Ovary (tissue), 7 donors: ENCODE measurements at regions not wholly inside any gene's neighbourhood (a gene's known extent, or its start where the extent isn't known, plus 50 kb on each side); places are given as distances from the start of the nearest gene placed in this dataset.

Source experiments
- DNase-seq, 5 donors: peaks; one replicate each; pipeline ENCODE4 v3.0.0-alpha.2; 2019 to 2020
- H3K27ac ChIP-seq, 2 donors: fragments of 200-600 bp; one replicate each; pipeline versions ENCODE4 v1.5.1 to v1.8.0; 2019 to 2022
- H3K27me3 ChIP-seq: fragments of 200-600 bp; one replicate; pipeline ENCODE4 v1.8.0; 2022
- H3K36me3 ChIP-seq: fragments of 200-600 bp; sonication (generic); one replicate; pipeline ENCODE4 v1.5.1; 2019
- H3K4me1 ChIP-seq: one replicate; pipeline ENCODE4 v1.8.1; 2013; ENCODE audit warnings: mild to moderate bottlenecking, moderate library complexity; ENCODE audit not compliant: insufficient read depth
- H3K4me3 ChIP-seq: fragments of 200-600 bp; sonication (generic); one replicate; pipeline ENCODE4 v1.5.1; 2017
- H3K9me3 ChIP-seq, 2 donors: fragments of 200-600 bp in 1 of 2; sonication (generic) in 1 of 2; one replicate each; pipeline versions ENCODE4 v1.5.1 to v1.8.1; 2013 to 2019; ENCODE audit warnings: mild to moderate bottlenecking in 1 of 2, moderate library complexity in 1 of 2
- CTCF ChIP-seq, 3 donors: fragments of 450-650 bp in 2 of 3; fragments of 200-600 bp in 1 of 3; IDR thresholded peaks; one replicate each; pipeline versions ENCODE4 v1.5.1 to v1.8.0; 2016 to 2022; ENCODE audit warnings: antibody characterized with exemption in 3 of 3, mild to moderate bottlenecking in 1 of 3
- EP300 ChIP-seq: sonication (generic); formaldehyde crosslinking; IDR thresholded peaks from one replicate; pipeline ENCODE4 v1.6.1; 2017; ENCODE audit warnings: antibody characterized with exemption
- POLR2A ChIP-seq: fragments of 450-650 bp; IDR thresholded peaks from one replicate; pipeline ENCODE4 v1.6.1; 2017; ENCODE audit warnings: antibody characterized with exemption, mild to moderate bottlenecking, moderate library complexity
- WGBS, 3 donors: extraction: QIAGEN DNeasy Blood & Tissue Kit in 1 of 3; methylation state at CpG; one replicate each; pipeline versions ENCODE4 v1.1.5 to v1.1.7; 2013 to 2017; 5-methylcytosine and 5-hydroxymethylcytosine counted together
- intact Hi-C, 4 donors: fragments of 100-400 bp; cut with DNase I; formaldehyde crosslinking; loops; one replicate each; pipeline versions ENCODE4 v1.11.0 to v1.15.1; 2022 to 2023
- donor health status: DM: no; HTN: no; CAD: no; lungs with moderate emphysema.
- donor health status: DM: no; HTN: no; CAD: no.
- donor health status: Bipolar disorder and iron deficiency.
- donor health status: DM: no; HTN: no; CAD: no.
- donor health status: DM: yes; HTN: yes; CAD: no.

GRCh38 chr11:108994887-108995286 is 330.0 kb downstream of the DDX10 start:
- WGBS, 3 donors = 86 to 95% (median 90%) methylated on average over 1 of the region's 1 CpG
- TF ChIP-seq EP300 (no peak), POLR2A (no peak), CTCF (IDR thresholded peaks at IDR 0.05) (no peak)
- H3K4me3 ChIP-seq = no peak overlapping the region
- H3K27ac ChIP-seq = no peak overlapping the region
- intact Hi-C loops = no loop called here
- H3K27me3 ChIP-seq = no peaks in the 10 kb centered on the region
- H3K4me1 ChIP-seq = no peaks in the 10 kb centered on the region
- no peaks in the 10 kb centered on the region for H3K36me3 ChIP-seq
- DNase-seq = no peak
- H3K9me3 ChIP-seq = no peaks in the 10 kb centered on the region

GRCh38 chr11:108997826-108998225 is 333.0 kb downstream of the DDX10 start:
- H3K4me1 ChIP-seq = no peaks in the 10 kb centered on the region

DNA sequence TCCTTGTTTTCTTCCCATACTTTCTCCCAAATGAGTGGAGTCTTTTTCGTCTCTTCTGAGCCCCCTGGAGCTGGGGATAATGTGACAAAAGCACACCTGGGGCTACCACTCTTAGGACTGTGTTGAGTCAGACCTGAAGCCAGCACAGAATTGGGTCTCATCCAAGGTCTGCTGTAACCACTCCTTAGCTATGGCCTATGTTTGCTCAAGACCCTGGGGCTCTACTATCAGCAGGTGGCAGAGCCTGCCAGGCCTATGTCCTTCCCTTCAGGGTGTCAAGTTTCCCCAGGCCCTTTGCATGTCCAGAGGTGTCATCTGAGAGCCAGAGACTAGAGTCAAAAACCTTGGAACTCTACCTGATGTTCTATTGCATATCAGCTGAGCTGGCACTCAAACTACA is 335.7 kb downstream of the DDX10 start:
- no peak for DNase-seq
- 57 to 72% (median 58%) methylated on average over 1 of the region's 1 CpG for WGBS, 3 donors
- H3K36me3 ChIP-seq = no peaks in the 10 kb centered on the region
- H3K4me1 ChIP-seq = no peaks in the 10 kb centered on the region
- H3K27me3 ChIP-seq = no peaks in the 10 kb centered on the region
- intact Hi-C loops = no loop called here
- TF ChIP-seq EP300 (no peak), CTCF (IDR thresholded peaks at IDR 0.05) (no peak), POLR2A (no peak)
- H3K27ac ChIP-seq = no peak overlapping the region
- no peak overlapping the region for H3K4me3 ChIP-seq
- no peaks in the 10 kb centered on the region for H3K9me3 ChIP-seq

More at GRCh38 chr11:108997826-108998225, 333.0 kb downstream of the DDX10 start:
- no peak overlapping the region for H3K4me3 ChIP-seq
- DNase-seq = no peak
- TF ChIP-seq CTCF (IDR thresholded peaks at IDR 0.05) (no peak), POLR2A (no peak), EP300 (no peak)
- no peaks in the 10 kb centered on the region for H3K27me3 ChIP-seq
- no peaks in the 10 kb centered on the region for H3K9me3 ChIP-seq
- H3K27ac ChIP-seq = no peak overlapping the region
- no peaks in the 10 kb centered on the region for H3K36me3 ChIP-seq
- intact Hi-C loops = no loop called here

DNA sequence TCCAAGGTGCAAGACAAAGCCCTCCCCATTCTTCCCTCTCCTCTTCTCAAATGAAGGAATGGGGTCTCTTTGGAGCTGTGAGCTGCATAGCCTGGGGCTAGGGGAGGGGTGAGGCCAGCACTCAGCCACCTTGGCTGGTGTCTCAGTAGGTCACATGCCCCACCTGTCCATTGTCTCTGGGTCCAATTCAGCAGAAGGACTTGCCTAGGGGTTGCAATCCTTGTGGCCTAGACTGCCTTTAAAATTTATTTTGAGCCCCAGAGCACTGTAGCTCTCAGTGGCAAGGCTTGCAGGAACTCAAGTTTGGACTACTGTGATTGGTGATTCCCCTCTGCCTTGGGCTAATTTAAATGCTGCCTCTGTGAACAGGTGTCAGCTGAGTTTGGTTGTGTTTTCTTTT is 336.7 kb downstream of the DDX10 start:
- no peak for TF ChIP-seq CTCF (IDR thresholded peaks at IDR 0.05)
- TF ChIP-seq EP300 = no peak
- TF ChIP-seq POLR2A = no peak
- Histone ChIP-seq H3K36me3 (no peaks in the 10 kb centered on the region), H3K27ac (no peak overlapping the region), H3K4me1 (no peaks in the 10 kb centered on the region), H3K9me3 (no peaks in the 10 kb centered on the region), H3K27me3 (no peaks in the 10 kb centered on the region), H3K4me3 (no peak overlapping the region)
- no peak for DNase-seq
- intact Hi-C loops = no loop called here

GRCh38 chr11:109012991-109013390 is 348.1 kb downstream of the DDX10 start:
- no peaks in the 10 kb centered on the region for H3K36me3 ChIP-seq
- intact Hi-C loops = no loop called here
- no peaks in the 10 kb centered on the region for H3K4me1 ChIP-seq
- H3K9me3 ChIP-seq = no peaks in the 10 kb centered on the region
- TF ChIP-seq CTCF (IDR thresholded peaks at IDR 0.05) = no peak
- no peak for TF ChIP-seq EP300
- no peak for TF ChIP-seq POLR2A
- no peak overlapping the region for H3K4me3 ChIP-seq
- H3K27ac ChIP-seq = no peak overlapping the region
- no peaks in the 10 kb centered on the region for H3K27me3 ChIP-seq
- 76 to 82% (median 77%) methylated on average over 4 of the region's 4 CpGs for WGBS, 3 donors
- no peak for DNase-seq
